Transverse colon (tissue), 4 donors: ENCODE measurements at regions not wholly inside any gene's neighbourhood (a gene's known extent, or its start where the extent isn't known, plus 50 kb on each side); places are given as distances from the start of the nearest gene placed in this dataset.

Source experiments
- CTCF ChIP-seq, 5 experiments: fragments of 200-600 bp in 3 of 5; fragments of 450-650 bp in 2 of 5; sonication (generic) in 3 of 5; IDR thresholded peaks; 1 replicate in 2 of 5; 2 replicates in 3 of 5; pipeline ENCODE4 v1.5.1; 2016 to 2017; ENCODE audit warnings: antibody characterized with exemption in 5 of 5, inconsistent platforms in 3 of 5, mild to moderate bottlenecking in 2 of 5, moderate library complexity in 1 of 5
- EP300 ChIP-seq: sonication (generic); formaldehyde crosslinking; IDR thresholded peaks from one replicate; pipeline ENCODE4 v1.6.1; 2017; ENCODE audit warnings: antibody characterized with exemption, low read depth
- POLR2AphosphoS5 ChIP-seq, 3 donors: sonication (generic); formaldehyde crosslinking; IDR thresholded peaks; one replicate each; pipeline ENCODE4 v1.6.1; 2016; ENCODE audit warnings: antibody characterized with exemption in 3 of 3

- TF ChIP-seq POLR2AphosphoS5 (IDR thresholded peaks at IDR 0.05) (no peak), CTCF (IDR thresholded peaks at IDR 0.05) (no peak), EP300 (no peak)
These were observed 152.9 kb upstream of the DST start for GRCh38 chr6:56795466-56796195.
